ENCODE measurements at regions not wholly inside any gene's neighbourhood (a gene's known extent, or its start where the extent isn't known, plus 50 kb on each side); places are given as distances from the start of the nearest gene placed in this dataset.

GRCh38 chr10:42950606-42951485 is 126.0 kb upstream of the RET start:
- no peak overlapping the region for H3K4me3 ChIP-seq (ENCODE audit: low read depth, low read length)
- no peak for TF ChIP-seq CTCF (IDR thresholded peaks at IDR 0.05; ENCODE audit: insufficient read depth, low read length)
- DNase-seq (ENCODE audit: low read depth) = no peak

GRCh38 chr10:42951486-42952251 is 125.2 kb upstream of the RET start:
- DNase-seq (ENCODE audit: low read depth) = no peak
- H3K4me3 ChIP-seq (ENCODE audit: low read depth, low read length) = no peak overlapping the region
- TF ChIP-seq CTCF (IDR thresholded peaks at IDR 0.05; ENCODE audit: insufficient read depth, low read length) = no peak

- no peak overlapping the region for H3K4me3 ChIP-seq (ENCODE audit: low read depth, low read length)
- no peak for DNase-seq (ENCODE audit: low read depth)
- no peak for TF ChIP-seq CTCF (IDR thresholded peaks at IDR 0.05; ENCODE audit: insufficient read depth, low read length)
Observed at GRCh38 chr10:42952349-42952748, 124.5 kb upstream of the RET start.

- no peak overlapping the region for H3K4me3 ChIP-seq (ENCODE audit: low read depth, low read length)
- DNase-seq (ENCODE audit: low read depth) = no peak
- TF ChIP-seq CTCF (IDR thresholded peaks at IDR 0.05; ENCODE audit: insufficient read depth, low read length) = no peak
Observed at GRCh38 chr10:42952931-42953683, 123.8 kb upstream of the RET start.

- TF ChIP-seq CTCF (IDR thresholded peaks at IDR 0.05; ENCODE audit: insufficient read depth, low read length) = no peak
- no peak for DNase-seq (ENCODE audit: low read depth)
- H3K4me3 ChIP-seq (ENCODE audit: low read depth, low read length) = no peak overlapping the region
Observed at GRCh38 chr10:42953684-42954674, 122.9 kb upstream of the RET start.
